HG03280 (cell line): ENCODE measurements at regions not wholly inside any gene's neighbourhood (a gene's known extent, or its start where the extent isn't known, plus 50 kb on each side); places are given as distances from the start of the nearest gene placed in this dataset.

Experiments
- ATAC-seq: cut with Tn5 transposase; IDR thresholded peaks from one replicate; pipeline ENCODE4 v1.9.1; 2021; ENCODE audit warnings: mild to moderate bottlenecking, moderate library complexity; ENCODE audit not compliant: unreplicated experiment

DNA sequence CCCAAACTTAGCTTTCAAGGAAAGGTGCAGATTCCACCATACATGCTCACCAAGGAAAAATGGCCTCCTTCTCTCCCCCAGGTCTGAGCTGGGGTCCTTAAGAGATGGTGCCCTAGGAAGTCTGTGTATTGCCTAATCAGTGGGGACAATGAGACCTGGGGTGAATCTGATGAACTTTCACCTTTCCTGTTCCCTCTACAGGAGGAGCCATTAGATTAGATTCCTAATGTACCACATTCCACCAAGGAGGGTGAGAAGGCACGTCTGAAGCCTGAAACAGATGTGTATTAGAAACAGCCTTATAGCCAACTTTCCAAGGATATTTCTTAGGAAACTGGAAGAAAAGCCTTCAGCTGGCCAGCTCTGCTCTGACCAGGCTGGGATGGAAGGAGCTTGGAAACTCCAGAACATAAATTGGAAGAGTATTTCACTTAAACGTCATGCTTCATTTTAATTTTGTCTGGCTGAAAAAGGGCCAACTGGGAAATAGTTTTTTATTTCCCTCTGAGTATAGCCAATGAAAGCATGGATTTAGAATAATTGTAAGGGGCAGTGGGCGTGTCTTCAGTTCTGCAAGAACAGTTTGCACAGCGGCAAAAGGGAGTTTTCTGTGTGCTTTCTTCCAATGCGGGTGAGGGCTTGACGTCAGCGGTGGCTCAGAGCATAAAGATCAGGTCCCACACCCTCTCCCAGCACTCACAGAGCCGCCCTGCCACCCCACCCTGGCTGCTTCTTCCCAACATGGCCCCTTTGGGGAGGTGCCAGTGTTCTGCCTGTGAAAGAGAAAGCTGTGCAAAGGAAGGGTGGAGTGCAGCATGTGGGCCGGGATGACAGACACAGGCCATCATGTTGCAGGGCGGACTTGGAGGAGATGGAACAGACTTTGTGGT lies 210.9 kb downstream of the ESM1 start:
- no peak for ATAC-seq

- ATAC-seq = no peak
Measured at GRCh38 chr5:54772684-54773083, 212.7 kb downstream of the ESM1 start.

DNA sequence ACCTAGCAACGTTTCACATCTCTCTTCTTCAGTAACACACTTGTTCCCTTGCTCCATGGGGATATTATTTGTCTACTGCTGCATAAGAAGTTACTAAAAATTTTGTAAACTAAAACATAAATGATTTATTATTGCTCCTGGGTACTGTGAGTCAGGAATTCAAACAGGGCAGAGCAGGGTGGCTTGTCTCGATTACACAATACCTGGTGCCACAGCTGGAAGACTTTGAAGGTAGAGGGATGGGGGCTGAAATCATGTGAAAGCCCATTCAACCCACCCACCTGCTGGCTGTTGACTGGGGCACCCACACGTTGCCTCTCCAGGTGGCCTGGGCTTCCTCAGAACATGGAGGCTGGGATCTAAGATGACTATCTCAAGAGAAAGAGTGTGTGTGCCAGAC lies 213.2 kb downstream of the ESM1 start:
- ATAC-seq = no peak

GRCh38 chr5:54769746-54770145 lies 215.6 kb downstream of the ESM1 start:
- ATAC-seq = no peak

DNA sequence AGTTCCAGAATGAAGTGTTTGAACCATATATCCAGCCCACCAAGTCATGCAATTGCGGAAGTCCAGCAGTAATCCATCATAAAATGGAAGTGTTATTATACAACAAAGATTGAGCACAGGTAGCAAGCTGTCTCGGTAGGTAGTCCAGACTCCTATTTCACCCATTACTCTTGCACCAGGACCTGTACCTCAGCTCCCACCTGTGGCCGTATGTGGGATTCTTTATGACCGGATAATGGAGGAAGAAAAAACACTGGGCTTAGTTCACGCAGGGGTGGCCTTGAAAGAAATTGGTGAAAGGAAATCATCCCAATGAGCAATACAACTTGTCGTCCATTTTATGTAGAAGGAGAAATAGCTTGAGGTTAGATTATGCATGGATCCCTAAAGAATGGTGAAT lies 216.3 kb downstream of the ESM1 start:
- no peak for ATAC-seq

DNA sequence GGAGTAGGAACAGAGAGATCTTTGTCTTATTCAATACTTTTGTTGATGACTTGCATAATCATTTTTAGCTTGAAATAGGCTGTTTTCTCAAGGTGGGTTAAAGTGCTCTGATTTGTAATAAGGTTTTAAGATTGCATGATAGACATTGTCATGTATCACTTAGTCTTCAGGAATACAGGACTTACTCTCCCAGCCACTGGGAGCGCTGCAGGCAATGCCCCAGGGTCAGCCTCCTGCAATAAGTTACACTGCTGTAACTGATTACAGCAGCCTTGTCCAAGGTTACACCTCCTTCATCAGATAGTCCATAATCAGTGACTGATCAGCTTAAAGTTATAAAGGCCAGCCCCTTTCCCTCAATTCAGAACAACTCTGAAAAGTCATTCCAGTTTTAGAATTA lies 218.6 kb downstream of the ESM1 start:
- ATAC-seq = no peak

- no peak for ATAC-seq
Measured at GRCh38 chr5:54765165-54766028, 220.0 kb downstream of the ESM1 start.

GRCh38 chr5:54764102-54765090 lies 221.0 kb downstream of the ESM1 start:
- no peak for ATAC-seq

DNA sequence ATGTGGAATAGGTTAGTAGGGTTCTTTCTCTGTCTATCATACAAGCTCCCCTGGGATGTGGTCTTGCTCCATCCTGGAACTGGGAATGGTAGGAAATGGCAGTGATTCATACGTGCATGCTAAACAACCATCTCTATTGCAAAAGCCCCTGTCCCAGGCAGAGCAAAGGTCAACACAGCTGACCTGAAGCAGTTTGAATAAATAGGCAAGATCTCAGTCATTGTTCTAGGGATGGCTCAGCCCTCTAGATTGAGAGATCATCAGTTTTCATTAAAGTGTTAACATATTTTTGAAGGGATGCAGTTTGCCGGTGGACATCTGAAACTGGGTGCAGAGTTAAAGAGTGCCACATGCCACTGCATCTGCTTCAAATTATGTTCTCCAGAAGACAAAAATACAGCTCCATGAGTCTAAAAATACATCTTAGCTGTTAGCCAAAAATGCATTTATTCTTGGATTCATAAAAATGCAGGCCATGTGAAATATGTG lies 224.1 kb downstream of the ESM1 start:
- ATAC-seq = no peak

GRCh38 chr5:54760182-54760935 lies 225.0 kb downstream of the ESM1 start:
- no peak for ATAC-seq

GRCh38 chr5:54758038-54758437 lies 227.4 kb downstream of the ESM1 start:
- no peak for ATAC-seq

DNA sequence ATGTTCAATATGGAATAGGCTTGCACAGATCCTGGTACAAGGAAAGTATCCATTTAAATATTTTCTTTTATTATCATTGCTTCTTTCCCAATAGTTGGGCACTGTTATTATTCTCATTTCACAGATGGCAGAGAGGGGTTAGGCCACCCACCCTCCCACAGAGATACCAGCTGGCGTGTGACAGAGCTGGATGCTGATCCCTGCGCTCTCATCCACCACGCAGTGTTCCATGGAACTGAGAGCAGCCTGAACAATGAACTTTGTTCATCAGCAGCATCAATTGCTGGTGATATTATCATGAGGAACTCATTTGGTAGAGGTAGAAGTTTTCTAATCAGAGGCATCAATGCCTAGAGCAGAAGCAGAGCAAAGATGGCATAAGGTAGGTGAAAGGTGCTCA lies 227.9 kb downstream of the ESM1 start:
- no peak for ATAC-seq

DNA sequence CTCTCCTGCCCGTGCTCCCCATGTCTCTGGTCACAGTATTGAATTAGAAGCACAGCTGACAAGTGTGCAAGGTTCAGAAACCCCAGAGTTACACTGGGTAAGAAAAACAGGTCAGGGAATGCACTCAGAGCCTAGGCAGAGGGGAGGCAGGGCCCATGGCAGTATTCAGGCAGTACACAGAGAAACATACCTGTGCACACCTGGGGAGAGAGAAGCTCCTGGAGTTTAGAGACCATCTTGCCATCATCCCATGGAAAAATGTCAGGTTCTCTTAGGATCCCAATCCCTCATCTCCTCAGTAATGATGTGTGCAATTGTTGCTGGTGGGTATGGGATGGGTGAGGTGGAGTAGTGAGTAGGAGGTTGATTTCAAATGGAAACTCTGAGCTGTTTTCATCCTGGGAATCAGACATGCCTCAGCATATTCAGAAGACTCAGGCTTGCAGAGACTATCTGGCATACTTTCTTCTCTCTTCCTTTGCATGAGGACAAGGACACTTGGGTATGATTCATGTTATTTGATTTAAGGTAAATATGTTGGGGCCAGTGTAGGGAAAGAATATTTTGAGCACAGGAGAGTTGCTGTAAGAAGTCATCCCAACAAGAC lies 228.5 kb downstream of the ESM1 start:
- no peak for ATAC-seq

- ATAC-seq = no peak
Measured at GRCh38 chr5:54756301-54756700, 229.1 kb downstream of the ESM1 start.

DNA sequence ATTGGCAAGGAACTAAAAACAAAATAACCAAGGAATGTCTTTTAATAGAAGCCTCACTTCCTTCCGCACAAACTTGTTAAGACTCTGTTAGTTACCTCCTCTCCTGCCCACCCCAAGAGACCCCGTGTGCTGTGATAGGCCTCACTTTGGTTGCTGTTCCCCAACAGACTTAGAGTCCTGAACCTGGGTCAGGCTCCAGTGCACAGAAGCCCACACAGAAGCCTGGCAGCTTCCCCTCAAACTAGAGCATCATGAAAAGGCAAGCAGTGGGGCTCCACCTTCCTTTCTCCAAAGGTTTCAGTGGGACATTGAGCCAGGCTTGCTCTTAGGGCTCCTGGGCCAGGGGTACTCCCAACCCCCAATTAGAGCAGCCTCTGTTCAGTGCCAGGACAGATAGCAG lies 230.5 kb downstream of the ESM1 start:
- no peak for ATAC-seq

DNA sequence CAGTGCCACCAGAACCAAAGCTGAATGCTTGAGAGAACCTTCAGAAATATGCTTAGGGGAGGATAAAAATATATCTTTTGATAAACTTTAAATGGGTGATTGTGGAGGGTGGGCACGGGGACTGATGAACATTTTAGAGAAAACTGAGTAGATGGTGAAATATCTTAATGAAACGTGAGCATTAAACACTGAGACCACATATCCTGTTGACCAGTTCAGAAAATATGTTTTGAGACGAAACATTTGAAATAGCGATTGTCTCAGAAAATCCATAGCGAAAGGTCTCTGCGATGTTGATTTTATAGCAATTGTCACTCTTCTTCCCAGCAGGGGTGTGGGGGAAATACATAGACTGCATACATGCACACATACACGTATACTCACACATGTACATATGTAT lies 231.0 kb downstream of the ESM1 start:
- ATAC-seq = no peak

DNA sequence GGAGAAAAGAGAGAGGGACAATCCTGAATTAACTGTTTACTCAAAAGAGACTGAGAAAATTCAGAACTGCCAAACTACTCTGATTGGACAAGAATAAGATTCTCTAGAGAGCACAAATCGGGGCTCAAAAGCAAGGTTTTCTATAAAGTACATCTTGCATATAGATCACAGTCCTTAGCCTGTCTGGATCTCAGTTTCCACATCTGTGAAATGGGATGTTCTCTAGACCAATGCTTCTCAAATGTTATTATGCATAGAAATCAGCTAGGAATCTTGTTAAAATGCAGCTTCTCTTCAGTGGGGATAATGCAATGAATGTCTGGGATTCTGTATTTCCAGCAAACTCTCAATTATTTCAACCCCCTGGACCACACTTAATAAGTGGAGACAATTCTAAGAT lies 231.6 kb downstream of the ESM1 start:
- ATAC-seq = no peak

GRCh38 chr5:54753034-54753433 lies 232.4 kb downstream of the ESM1 start:
- ATAC-seq = peak; percentile 92

DNA sequence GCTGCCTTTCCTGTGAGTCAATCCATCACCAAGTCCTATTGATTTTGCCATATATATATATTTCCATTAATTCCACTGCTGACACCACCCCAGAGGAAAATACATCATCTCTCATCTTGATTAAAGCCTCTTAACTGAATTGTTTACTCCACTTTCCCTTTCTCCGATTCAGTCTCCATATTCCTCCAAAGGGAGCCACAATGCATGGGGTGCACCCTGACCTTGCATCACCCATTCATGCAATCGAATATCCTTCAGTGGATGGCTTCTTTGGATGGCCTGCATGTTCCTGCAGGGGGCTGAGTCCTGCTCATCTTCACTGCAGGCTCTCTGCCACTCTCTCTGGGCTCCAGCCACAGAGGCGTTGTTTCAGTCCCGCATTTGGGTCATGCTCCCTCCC lies 231.0 kb downstream of the SNX18 start:
- ATAC-seq = no peak
